Fibroblast of lung (primary cell): ENCODE measurements at regions not wholly inside any gene's neighbourhood (a gene's known extent, or its start where the extent isn't known, plus 50 kb on each side); places are given as distances from the start of the nearest gene placed in this dataset.

Source experiments
- CTCF ChIP-seq, 2 donors: IDR thresholded peaks in 1 of 2; conservative IDR thresholded peaks in 1 of 2; 1 replicate in 1 of 2; 2 replicates in 1 of 2; pipeline ENCODE4 v1.5.1; 2011 to 2012; ENCODE audit warnings: low read length in 2 of 2, control low read depth in 1 of 2, inconsistent platforms in 1 of 2, low read depth in 1 of 2, mild to moderate bottlenecking in 1 of 2
- EZH2 ChIP-seq: IDR thresholded peaks from 2 replicates; pipeline ENCODE4 v1.5.1; 2012; ENCODE audit warnings: low read length, control low read depth, mild to moderate bottlenecking; ENCODE audit errors: missing control alignments

DNA sequence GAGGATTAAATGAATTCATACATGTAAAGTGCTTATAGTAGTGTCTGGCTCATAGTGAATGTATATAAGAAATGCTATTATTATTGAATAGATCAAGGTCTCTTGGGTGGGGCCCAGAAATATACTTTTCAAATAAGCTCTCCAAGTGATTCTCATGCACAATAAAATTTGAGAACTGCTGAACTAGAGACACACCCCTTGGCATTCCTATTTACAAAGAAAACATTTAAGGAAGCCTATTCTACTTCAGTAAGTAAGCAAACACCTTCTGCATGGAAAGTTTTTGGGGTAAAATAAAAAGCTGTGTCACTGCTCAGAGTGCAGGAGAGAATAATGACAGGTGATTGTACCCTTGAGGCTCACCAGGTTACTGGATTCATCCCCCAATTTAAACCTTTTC lies 75.2 kb downstream of the EOMES start:
- TF ChIP-seq CTCF (conservative IDR thresholded peaks at IDR 0.05 in 1 of 2, IDR thresholded peaks at IDR 0.05 in 1 of 2; ENCODE audit: low read depth in 1 of 2, low read length in 2 of 2), result no peak
- TF ChIP-seq EZH2, result no peak
